ENCODE measurements at regions not wholly inside any gene's neighbourhood (a gene's known extent, or its start where the extent isn't known, plus 50 kb on each side); places are given as distances from the start of the nearest gene placed in this dataset.
"Not testable (repeated sequence)": the region's sequence is repeated elsewhere in the genome, so short reads cannot be mapped to it uniquely, and the experiment has no call there.

DNA sequence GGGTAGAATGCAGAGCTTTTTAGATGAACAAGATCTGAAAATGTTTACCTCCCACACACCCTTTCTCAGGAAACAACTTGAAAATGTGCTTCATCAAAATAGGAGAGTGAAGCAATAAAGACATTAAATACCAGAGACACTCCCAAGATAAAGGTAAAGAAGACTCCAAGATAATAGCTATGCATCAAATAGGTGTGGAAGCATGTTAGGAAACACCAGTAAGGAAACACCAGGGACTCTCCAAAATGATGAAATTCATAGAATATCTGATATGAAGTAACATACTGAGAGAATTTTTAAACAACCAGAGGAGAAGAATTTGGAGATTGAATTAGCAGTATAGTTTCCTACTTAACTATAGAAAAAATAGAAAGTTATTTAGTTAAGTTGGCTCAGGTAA is 57.0 kb downstream of the OR10A6 start:
- DNase-seq (ENCODE audit: low read depth), result no peak

DNA sequence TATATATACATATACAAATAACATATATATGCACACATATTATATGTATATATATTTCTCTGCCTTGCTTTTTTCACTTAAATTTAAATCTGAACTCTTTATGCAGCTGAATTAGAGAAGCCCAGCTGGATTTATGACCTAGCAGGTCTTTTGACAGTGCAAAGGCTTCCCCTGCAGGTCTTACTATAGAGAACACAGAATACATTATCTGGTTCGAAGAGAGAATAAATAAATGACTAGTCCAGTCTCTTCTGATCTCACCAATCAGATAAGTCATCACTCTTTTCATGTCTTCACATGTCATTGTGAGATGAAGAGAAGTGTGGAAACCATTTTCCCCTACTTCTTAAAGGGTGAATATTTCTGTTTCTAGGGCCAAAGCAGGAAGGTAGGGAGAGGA is 58.2 kb downstream of the OR10A6 start:
- no peak for DNase-seq (ENCODE audit: low read depth)

DNA sequence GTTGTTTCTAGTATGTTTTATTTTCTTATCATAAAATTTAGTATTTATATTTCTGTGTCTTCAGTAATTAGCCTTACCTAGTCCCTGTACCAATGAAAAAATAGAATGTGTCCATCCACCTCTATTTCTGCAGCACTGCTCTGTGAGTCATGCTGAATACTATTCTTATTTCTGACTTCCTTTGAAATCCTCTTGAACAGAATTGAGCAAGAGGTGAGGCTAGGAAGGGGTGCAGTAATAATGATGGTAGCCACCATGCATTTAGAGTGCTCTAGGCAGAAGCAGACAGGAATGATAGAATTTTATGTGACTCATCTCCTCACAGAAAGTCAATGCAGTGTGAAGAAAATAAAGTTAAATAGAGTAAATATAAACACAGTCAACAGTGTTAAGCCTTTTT is 60.0 kb downstream of the OR10A6 start:
- peak; percentile 52 for DNase-seq (ENCODE audit: low read depth)

DNA sequence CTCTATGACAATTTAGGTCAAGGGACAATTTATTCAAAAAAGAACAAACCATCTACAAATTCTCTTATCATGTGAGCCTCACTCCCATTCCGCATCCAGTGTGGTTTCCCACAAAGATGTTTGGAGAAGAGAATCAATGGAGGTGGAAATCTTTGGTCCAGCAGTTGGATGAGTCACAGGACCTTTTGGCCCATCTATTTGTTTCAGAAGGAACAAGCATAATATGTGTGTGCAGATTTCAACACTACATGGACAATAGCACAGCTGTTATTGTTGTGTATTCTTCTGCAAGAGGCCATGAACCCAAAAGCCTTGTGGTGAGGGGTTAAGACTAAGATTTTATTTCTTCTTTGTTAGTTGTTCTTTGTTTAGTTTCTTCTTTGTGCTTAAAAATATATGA is 61.6 kb downstream of the OR10A6 start:
- no peak for DNase-seq (ENCODE audit: low read depth)

GRCh38 chr11:7861292-7861691 is 64.5 kb upstream of the OR5P2 start:
- not testable (repeated sequence) for DNase-seq (ENCODE audit: low read depth)

DNA sequence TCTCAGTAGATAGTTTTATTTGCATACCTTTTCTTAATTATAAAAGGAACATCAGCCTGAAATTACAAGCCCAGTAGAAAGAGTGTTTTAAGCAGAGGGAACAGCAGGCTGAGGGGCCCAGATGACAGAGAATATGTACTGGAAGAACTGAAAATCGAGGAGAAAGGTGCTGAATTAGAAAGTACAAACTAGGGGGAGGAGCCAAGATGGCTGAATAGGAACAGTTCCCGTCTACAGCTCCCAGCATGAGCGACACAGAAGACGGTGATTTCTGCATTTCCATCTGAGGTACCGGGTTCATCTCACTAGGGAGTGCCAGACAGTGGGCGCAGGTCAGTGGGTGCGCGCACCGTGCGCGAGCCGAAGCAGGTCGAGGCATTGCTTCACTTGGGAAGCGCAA is 64.1 kb upstream of the OR5P2 start:
- DNase-seq (ENCODE audit: low read depth), result not testable (repeated sequence)

DNA sequence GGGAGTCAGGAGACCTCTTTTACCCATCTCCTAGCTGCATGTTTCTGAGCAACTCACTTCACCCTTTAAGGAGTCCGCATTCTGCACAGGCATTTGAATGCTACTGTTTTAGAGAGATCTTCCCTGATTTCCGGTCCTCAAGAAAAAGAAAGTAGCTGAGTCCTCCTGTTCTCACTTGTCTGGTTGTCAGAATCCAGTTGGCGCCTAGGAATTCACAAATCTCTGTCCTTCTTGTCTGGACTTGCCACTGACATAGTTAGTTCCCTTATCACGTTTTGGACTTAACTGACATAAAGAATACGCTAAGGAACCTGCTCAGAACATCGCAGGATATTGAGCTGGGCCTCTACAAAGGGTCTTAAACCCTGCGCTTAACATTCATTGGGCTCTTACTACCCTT is 61.3 kb upstream of the OR5P2 start:
- no peak for DNase-seq (ENCODE audit: low read depth)

- no peak for DNase-seq (ENCODE audit: low read depth)
Observed at GRCh38 chr11:7851391-7851790, 54.6 kb upstream of the OR5P2 start.

GRCh38 chr11:7849018-7849417 is 52.3 kb upstream of the OR5P2 start:
- no peak for DNase-seq (ENCODE audit: low read depth)
